K562 (cell line): ENCODE measurements at regions not wholly inside any gene's neighbourhood (a gene's known extent, or its start where the extent isn't known, plus 50 kb on each side); places are given as distances from the start of the nearest gene placed in this dataset.

Experiments used
- ATAC-seq: fragments of 200-7000 bp; cut with Tn5 transposase; 3 replicates; pipeline ENCODE4 v1.9.1; 2020; ENCODE audit warnings: moderate library complexity
- BruUV-seq: library from RNA; stranded (reverse); fragments of 400-500 nt; replicated peaks from 2 replicates; lab custom pipeline; 2021; lab: Mats Ljungman, UMichigan
- CTCF ChIA-PET: fragments of 300-600 bp; formaldehyde crosslinking; extraction: SDS; loops from one replicate; lab custom pipeline; 2021; ENCODE audit warnings: low intra/inter-chr PET ratio; lab: Yijun Ruan, JAX
- POLR2A ChIA-PET: fragments of 300-600, 350-650 bp; sonication (Branson Sonifier 250); formaldehyde crosslinking; extraction: SDS; loops from one replicate; lab custom pipeline; 2021; ENCODE audit warnings: antibody characterized with exemption, inconsistent platforms; lab: Yijun Ruan, JAX
- DNase-seq, 4 experiments: peaks; one replicate each; pipeline versions ENCODE4 v3.0.0 to v3.0.0-alpha.2; 2011 to 2018; ENCODE audit warnings: low spot score in 3 of 4, mixed read lengths in 3 of 4; ENCODE audit errors: extremely low read depth in 1 of 4
- FAIRE-seq: peaks from 2 replicates; lab custom pipeline; 2011; peaks lifted over from hg19 to GRCh38; lab: Jason Lieb, UNC
- H2AFZ ChIP-seq: 2 replicates; pipeline ENCODE4 v1.6.0; 2011; ENCODE audit warnings: low read depth, low read length, control low read depth, inconsistent platforms
- H3K27ac ChIP-seq: fragments of 200-600 bp; 3 replicates; pipeline ENCODE4 v1.8.0; 2011; ENCODE audit warnings: low read depth, mild to moderate bottlenecking, control low read depth, inconsistent platforms, low read length, moderate library complexity, mixed read lengths; ENCODE audit errors: extremely low read depth
- H3K27me3 ChIP-seq, 2 experiments: fragments of 300-600 bp in 1 of 2; 2 replicates in 1 of 2; 3 replicates in 1 of 2; pipeline versions ENCODE4 v1.6.0 to v1.8.0; 2011; ENCODE audit warnings: inconsistent platforms in 2 of 2, low read length in 2 of 2, mild to moderate bottlenecking in 1 of 2, mixed read lengths in 1 of 2, moderate library complexity in 1 of 2; ENCODE audit not compliant: control insufficient read depth in 2 of 2, insufficient read depth in 2 of 2
- H3K36me3 ChIP-seq: fragments of 300-600 bp; 3 replicates; pipeline ENCODE4 v1.8.0; 2011; ENCODE audit warnings: mild to moderate bottlenecking, low read length, inconsistent platforms; ENCODE audit not compliant: control insufficient read depth, insufficient read depth
- H3K4me1 ChIP-seq, 2 experiments: fragments of 200-600 bp in 1 of 2; replicated peaks in 1 of 2; 2 replicates in 1 of 2; 3 replicates in 1 of 2; pipeline versions ENCODE4 v1.5.1 to v1.8.0; 2011; ENCODE audit warnings: inconsistent platforms in 2 of 2, low read length in 2 of 2, mild to moderate bottlenecking in 1 of 2, mixed read lengths in 1 of 2, moderate library complexity in 1 of 2; ENCODE audit not compliant: control insufficient read depth in 2 of 2, insufficient read depth in 2 of 2
- H3K4me2 ChIP-seq: 2 replicates; pipeline ENCODE4 v1.6.1; 2011; ENCODE audit warnings: low read length, control low read depth, inconsistent platforms, mixed read lengths; ENCODE audit not compliant: insufficient read depth
- H3K4me3 ChIP-seq: fragments of 200-600 bp; sonication (generic), shearing (Covaris generic); 2 replicates; pipeline ENCODE4 v1.5.1; 2016; ENCODE audit warnings: control low read depth, inconsistent platforms
- H3K79me2 ChIP-seq: fragments of 200-600 bp; 3 replicates; pipeline ENCODE4 v1.8.0; 2011; ENCODE audit warnings: low read length, inconsistent platforms; ENCODE audit not compliant: control insufficient read depth, insufficient read depth
- H3K9ac ChIP-seq, 2 experiments: 2 replicates each; pipeline versions ENCODE4 v1.6.0 to v1.6.1; 2011; ENCODE audit warnings: low read depth in 2 of 2, low read length in 2 of 2, control low read depth in 1 of 2, inconsistent platforms in 1 of 2, mild to moderate bottlenecking in 1 of 2, mixed read lengths in 1 of 2; ENCODE audit not compliant: insufficient read depth in 1 of 2
- H3K9me1 ChIP-seq: one replicate; pipeline ENCODE4 v1.6.0; 2011; ENCODE audit warnings: inconsistent platforms, mild to moderate bottlenecking, low read length, moderate library complexity; ENCODE audit not compliant: control insufficient read depth, insufficient read depth
- H3K9me3 ChIP-seq: replicated peaks from 2 replicates; pipeline ENCODE4 v1.5.1; 2011; ENCODE audit warnings: low read depth, low read length, inconsistent platforms; ENCODE audit not compliant: control insufficient read depth, insufficient read depth
- H4K20me1 ChIP-seq: replicated peaks from 2 replicates; pipeline ENCODE4 v1.6.1; 2011; ENCODE audit warnings: low read length, inconsistent platforms, mixed read lengths; ENCODE audit not compliant: control insufficient read depth, insufficient read depth
- NR1H2 ChIP-seq: sonication (generic); formaldehyde crosslinking; IDR thresholded peaks from 2 replicates; pipeline ENCODE4 v1.4.0; 2020; ENCODE audit warnings: mild to moderate bottlenecking, missing genetic modification reagents
- in situ Hi-C: fragments of 300-500 bp; cut with MboI; formaldehyde crosslinking; loops from 4 replicates; pipeline ENCODE4 v1.15.0; 2018; ENCODE audit warnings: inconsistent platforms, mixed read lengths
- intact Hi-C: fragments of 100-400 bp; cut with micrococcal nuclease; formaldehyde crosslinking; loops from 2 replicates; pipeline ENCODE4 v1.14.2; 2022
- TF ChIP-seq, protein P1 (sequence below), 2 experiments: IDR thresholded peaks; 2 replicates each; pipeline ENCODE4 v1.6.1; 2012; ENCODE audit warnings: improper control_type of control experiment in 2 of 2, low read depth in 2 of 2, low read length in 2 of 2, borderline replicate concordance in 1 of 2
- TF ChIP-seq, protein P2 (sequence below), 2 experiments: IDR thresholded peaks in 1 of 2; conservative IDR thresholded peaks in 1 of 2; 2 replicates each; pipeline ENCODE4 v1.6.1; 2016; ENCODE audit warnings: low read depth in 2 of 2, mild to moderate bottlenecking in 1 of 2, missing compliant biosample characterization in 1 of 2, missing genetic modification characterization in 1 of 2, moderate library complexity in 1 of 2
- TF ChIP-seq, protein P3 (sequence below): fragments of 150-350 bp; conservative IDR thresholded peaks from 2 replicates; pipeline ENCODE4 v1.6.1; 2014; ENCODE audit warnings: low read length

DNA sequence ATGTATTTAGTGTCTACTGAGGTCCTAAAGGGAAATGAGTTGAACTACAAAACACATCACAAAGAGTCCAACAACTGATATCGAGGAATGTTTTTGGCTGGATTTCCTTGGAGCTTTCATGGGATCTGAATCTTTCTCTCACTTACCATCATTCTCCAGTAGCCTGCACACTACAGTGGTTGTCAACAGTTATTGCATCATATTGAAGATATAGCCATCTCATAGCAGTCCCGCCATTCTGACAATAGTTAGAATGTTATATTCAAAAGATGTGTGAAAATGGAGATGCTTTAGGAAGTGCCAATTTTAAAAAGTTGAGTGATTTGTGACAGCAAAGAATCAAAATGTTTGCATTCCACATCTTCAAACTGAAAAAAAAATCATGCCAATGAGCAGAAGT is 186.8 kb downstream of the DSC3 start (continued):
- TF ChIP-seq, protein P1, sequence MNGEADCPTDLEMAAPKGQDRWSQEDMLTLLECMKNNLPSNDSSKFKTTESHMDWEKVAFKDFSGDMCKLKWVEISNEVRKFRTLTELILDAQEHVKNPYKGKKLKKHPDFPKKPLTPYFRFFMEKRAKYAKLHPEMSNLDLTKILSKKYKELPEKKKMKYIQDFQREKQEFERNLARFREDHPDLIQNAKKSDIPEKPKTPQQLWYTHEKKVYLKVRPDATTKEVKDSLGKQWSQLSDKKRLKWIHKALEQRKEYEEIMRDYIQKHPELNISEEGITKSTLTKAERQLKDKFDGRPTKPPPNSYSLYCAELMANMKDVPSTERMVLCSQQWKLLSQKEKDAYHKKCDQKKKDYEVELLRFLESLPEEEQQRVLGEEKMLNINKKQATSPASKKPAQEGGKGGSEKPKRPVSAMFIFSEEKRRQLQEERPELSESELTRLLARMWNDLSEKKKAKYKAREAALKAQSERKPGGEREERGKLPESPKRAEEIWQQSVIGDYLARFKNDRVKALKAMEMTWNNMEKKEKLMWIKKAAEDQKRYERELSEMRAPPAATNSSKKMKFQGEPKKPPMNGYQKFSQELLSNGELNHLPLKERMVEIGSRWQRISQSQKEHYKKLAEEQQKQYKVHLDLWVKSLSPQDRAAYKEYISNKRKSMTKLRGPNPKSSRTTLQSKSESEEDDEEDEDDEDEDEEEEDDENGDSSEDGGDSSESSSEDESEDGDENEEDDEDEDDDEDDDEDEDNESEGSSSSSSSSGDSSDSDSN (IDR thresholded peaks at IDR 0.05; ENCODE audit: borderline replicate concordance in 1 of 2, low read depth in 2 of 2, low read length in 2 of 2), result no peak
- TF ChIP-seq, protein P2, sequence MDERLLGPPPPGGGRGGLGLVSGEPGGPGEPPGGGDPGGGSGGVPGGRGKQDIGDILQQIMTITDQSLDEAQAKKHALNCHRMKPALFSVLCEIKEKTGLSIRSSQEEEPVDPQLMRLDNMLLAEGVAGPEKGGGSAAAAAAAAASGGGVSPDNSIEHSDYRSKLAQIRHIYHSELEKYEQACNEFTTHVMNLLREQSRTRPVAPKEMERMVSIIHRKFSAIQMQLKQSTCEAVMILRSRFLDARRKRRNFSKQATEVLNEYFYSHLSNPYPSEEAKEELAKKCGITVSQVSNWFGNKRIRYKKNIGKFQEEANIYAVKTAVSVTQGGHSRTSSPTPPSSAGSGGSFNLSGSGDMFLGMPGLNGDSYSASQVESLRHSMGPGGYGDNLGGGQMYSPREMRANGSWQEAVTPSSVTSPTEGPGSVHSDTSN (CRISPR knock-in tag; IDR thresholded peaks at IDR 0.05; ENCODE audit: low read depth), result no peak
- TF ChIP-seq, protein P2 (tag; conservative IDR thresholded peaks at IDR 0.05; ENCODE audit: low read depth), result 0 out of 2 replicates have a peak, but pooled peaks have one; percentile 30

DNA sequence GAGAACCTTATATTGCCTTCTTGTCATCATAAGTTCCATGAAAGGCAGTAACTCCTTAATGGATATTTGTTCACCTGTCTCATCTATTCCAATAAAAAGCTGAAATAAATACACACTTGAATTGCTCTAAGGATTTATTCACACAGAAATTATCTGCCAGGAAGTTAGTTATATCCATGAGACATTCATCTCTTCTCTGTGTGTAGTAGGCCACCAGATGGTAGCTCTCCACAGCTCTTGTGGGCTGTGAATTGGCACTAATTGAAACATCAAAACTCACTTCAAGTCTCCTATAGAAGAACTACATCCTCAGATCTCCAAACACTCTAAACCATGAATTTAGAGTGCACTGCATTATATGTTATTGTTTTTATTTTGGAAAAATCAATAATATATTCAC is 189.6 kb downstream of the DSC3 start:
- ATAC-seq (no peak), FAIRE-seq (no peak), DNase-seq (no peak)
- Histone ChIP-seq H4K20me1 (no peaks in the 10 kb centered on the region), H2AFZ (no peak overlapping the region), H3K27me3 (no peaks in the 10 kb centered on the region), H3K79me2 (no peaks in the 10 kb centered on the region), H3K9ac (no peak overlapping the region), H3K27ac (no peak overlapping the region), H3K36me3 (no peaks in the 10 kb centered on the region), H3K9me3 (no peaks in the 10 kb centered on the region), H3K9me1 (no peaks in the 10 kb centered on the region), H3K4me3 (no peak overlapping the region), H3K4me1 (no peaks in the 10 kb centered on the region), H3K4me2 (no peak overlapping the region)
- POLR2A ChIA-PET, result no interaction called here
- intact Hi-C loops (loop anchor here (10.0 kb wide), 1 partner anchor 178 kb away; no protein-coding TSS in a partner anchor), in situ Hi-C loops (no loop called here)
- BruUV-seq, result no TSS peak
- CTCF ChIA-PET, result no interaction called here
- no peak for TF ChIP-seq NR1H2 (CRISPR knock-in tag)
- TF ChIP-seq, protein P3, sequence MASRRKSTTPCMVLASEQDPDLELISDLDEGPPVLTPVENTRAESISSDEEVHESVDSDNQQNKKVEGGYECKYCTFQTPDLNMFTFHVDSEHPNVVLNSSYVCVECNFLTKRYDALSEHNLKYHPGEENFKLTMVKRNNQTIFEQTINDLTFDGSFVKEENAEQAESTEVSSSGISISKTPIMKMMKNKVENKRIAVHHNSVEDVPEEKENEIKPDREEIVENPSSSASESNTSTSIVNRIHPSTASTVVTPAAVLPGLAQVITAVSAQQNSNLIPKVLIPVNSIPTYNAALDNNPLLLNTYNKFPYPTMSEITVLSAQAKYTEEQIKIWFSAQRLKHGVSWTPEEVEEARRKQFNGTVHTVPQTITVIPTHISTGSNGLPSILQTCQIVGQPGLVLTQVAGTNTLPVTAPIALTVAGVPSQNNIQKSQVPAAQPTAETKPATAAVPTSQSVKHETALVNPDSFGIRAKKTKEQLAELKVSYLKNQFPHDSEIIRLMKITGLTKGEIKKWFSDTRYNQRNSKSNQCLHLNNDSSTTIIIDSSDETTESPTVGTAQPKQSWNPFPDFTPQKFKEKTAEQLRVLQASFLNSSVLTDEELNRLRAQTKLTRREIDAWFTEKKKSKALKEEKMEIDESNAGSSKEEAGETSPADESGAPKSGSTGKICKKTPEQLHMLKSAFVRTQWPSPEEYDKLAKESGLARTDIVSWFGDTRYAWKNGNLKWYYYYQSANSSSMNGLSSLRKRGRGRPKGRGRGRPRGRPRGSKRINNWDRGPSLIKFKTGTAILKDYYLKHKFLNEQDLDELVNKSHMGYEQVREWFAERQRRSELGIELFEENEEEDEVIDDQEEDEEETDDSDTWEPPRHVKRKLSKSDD, result no peak
